Thyroid gland (tissue), 4 donors: ENCODE measurements at regions not wholly inside any gene's neighbourhood (a gene's known extent, or its start where the extent isn't known, plus 50 kb on each side); places are given as distances from the start of the nearest gene placed in this dataset.

Experiments
- DNase-seq, 2 donors: peaks; one replicate each; pipeline ENCODE4 v3.0.0-alpha.2; 2019
- H3K27ac ChIP-seq, 3 donors: fragments of 200-600 bp; sonication (generic); 1 replicate in 2 of 3; 2 replicates in 1 of 3; pipeline ENCODE4 v1.5.1; 2016 to 2019; ENCODE audit warnings: mild to moderate bottlenecking in 1 of 3, moderate library complexity in 1 of 3
- H3K27me3 ChIP-seq: fragments of 200-600 bp; sonication (generic); one replicate; pipeline ENCODE4 v1.5.1; 2019
- H3K36me3 ChIP-seq, 2 donors: fragments of 200-600 bp; sonication (generic); one replicate each; pipeline ENCODE4 v1.5.1; 2016 to 2019
- H3K4me1 ChIP-seq, 2 donors: fragments of 200-600 bp; sonication (generic); one replicate each; pipeline ENCODE4 v1.5.1; 2017 to 2019
- H3K4me3 ChIP-seq, 3 donors: fragments of 200-600 bp; sonication (generic); replicated peaks in 1 of 3; 1 replicate in 2 of 3; 2 replicates in 1 of 3; pipeline ENCODE4 v1.5.1; 2016; ENCODE audit warnings: mild to moderate bottlenecking in 1 of 3
- H3K9me3 ChIP-seq: fragments of 200-600 bp; sonication (generic); one replicate; pipeline ENCODE4 v1.5.1; 2017
- POLR2A ChIP-seq, 2 donors: fragments of 450-650 bp; IDR thresholded peaks; one replicate each; pipeline ENCODE4 v1.6.1; 2017; ENCODE audit warnings: antibody characterized with exemption in 2 of 2, mild to moderate bottlenecking in 2 of 2, moderate library complexity in 1 of 2
- WGBS, 2 donors: methylation state at CpG; one replicate each; pipeline ENCODE4 v1.1.5; 2017; 5-methylcytosine and 5-hydroxymethylcytosine counted together
- intact Hi-C: fragments of 100-400 bp; cut with DNase I; formaldehyde crosslinking; loops from one replicate; pipeline ENCODE4 v1.15.1; 2023
- TF ChIP-seq, protein P1 (sequence below), 6 experiments: fragments of 200-600 bp in 3 of 6; fragments of 450-650 bp in 3 of 6; sonication (generic) in 3 of 6; IDR thresholded peaks; one replicate each; pipeline ENCODE4 v1.5.1; 2016 to 2019; ENCODE audit warnings: antibody characterized with exemption in 6 of 6, mild to moderate bottlenecking in 2 of 6, inconsistent platforms in 1 of 6, moderate library complexity in 1 of 6

DNA sequence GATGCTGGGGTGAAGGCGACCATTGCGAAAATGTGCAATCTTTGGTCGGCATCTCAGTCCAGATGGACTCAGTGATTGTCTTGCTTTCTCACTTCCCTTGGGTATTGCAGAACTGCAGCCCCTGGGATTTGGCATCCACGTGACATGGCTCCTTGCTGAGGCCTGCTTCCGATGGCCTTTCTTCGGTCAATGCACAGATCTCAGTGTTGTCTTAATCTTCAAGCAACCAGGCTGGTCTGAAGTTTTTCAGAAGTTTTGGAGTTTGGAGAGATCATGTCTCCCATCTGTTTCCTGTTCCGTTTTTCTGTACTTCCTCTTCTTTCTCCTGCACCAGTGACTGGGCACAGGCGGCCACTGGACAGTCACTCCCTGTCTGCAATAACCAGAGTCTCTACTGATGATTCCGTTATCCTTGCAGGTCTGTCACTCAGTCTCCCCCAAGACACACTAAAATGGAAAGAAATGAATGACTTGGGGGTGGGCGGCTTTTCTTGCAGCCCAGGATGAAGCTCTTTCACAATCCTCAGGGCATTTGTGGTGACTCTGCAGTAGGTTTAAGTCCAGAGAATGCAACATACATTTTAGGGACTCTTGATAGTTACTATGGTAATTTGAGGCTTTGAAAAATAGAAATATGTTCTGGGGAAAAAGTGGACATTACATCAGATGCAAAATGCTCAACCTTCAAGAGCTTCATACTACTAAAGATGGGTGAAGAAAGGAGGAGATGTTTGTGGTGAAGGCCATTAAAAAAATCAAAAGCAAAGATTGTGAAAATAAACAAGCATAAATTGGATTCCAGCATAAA, 106.3 kb upstream of the ZFHX3 start:
- Histone ChIP-seq H3K27ac (no peak overlapping the region), H3K4me1 (no peaks in the 10 kb centered on the region), H3K36me3 (no peaks in the 10 kb centered on the region), H3K27me3 (no peaks in the 10 kb centered on the region), H3K4me3 (no peak overlapping the region), H3K9me3 (no peaks in the 10 kb centered on the region)
- intact Hi-C loops = no loop called here
- WGBS, 2 donors = 76 to 81% methylated on average over 10 of the region's 10 CpGs
- TF ChIP-seq, protein P1, sequence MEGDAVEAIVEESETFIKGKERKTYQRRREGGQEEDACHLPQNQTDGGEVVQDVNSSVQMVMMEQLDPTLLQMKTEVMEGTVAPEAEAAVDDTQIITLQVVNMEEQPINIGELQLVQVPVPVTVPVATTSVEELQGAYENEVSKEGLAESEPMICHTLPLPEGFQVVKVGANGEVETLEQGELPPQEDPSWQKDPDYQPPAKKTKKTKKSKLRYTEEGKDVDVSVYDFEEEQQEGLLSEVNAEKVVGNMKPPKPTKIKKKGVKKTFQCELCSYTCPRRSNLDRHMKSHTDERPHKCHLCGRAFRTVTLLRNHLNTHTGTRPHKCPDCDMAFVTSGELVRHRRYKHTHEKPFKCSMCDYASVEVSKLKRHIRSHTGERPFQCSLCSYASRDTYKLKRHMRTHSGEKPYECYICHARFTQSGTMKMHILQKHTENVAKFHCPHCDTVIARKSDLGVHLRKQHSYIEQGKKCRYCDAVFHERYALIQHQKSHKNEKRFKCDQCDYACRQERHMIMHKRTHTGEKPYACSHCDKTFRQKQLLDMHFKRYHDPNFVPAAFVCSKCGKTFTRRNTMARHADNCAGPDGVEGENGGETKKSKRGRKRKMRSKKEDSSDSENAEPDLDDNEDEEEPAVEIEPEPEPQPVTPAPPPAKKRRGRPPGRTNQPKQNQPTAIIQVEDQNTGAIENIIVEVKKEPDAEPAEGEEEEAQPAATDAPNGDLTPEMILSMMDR (IDR thresholded peaks at IDR 0.05) = no peak
- no peak for TF ChIP-seq POLR2A (IDR thresholded peaks at IDR 0.05)
- DNase-seq = peak in 1 of 2 donors; percentile 13

DNA sequence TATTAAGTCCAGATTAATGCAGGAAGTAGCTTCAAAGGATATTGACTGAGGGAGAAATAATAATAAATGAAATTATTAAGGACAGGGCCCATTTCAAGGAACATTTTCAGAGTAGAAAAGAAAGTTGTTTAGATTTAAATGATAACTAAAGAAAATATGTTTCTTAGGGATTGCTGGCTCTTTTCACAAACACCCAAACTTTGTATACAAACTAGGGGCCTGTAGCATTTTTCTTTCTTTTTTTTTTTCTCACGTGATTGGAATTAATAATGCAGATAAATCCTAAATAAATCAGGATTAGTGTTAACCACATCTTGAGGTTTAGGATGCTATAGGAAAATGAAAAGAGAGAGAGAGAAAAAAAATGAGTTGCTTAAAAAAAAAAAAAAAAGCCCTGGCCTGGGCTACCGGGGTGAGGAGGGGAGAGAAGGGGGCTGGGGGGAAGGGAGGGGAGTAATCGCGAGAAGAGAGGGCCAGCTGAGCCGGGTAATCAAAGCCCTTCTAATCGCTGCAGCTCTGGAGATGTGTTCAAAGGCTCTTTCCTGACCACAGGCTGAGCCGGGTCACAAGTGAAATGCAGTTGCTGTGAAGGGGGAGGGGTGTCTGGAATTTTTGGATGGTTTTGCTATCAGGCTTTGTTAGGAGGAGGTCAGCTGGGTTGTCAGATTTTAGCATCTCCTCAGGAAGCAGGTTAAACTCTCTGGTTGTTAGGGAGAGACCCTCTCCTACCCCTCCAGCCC, 104.6 kb upstream of the ZFHX3 start:
- WGBS, 2 donors = 28 to 42% methylated on average over 7 of the region's 7 CpGs
- Histone ChIP-seq H3K4me3 (no peak overlapping the region), H3K36me3 (no peaks in the 10 kb centered on the region), H3K27me3 (no peaks in the 10 kb centered on the region), H3K4me1 (no peaks in the 10 kb centered on the region), H3K9me3 (no peaks in the 10 kb centered on the region), H3K27ac (no peak overlapping the region)
- TF ChIP-seq, protein P1 (IDR thresholded peaks at IDR 0.05) = no peak
- TF ChIP-seq POLR2A (IDR thresholded peaks at IDR 0.05) = no peak
- intact Hi-C loops = no loop called here
- no peak for DNase-seq

DNA sequence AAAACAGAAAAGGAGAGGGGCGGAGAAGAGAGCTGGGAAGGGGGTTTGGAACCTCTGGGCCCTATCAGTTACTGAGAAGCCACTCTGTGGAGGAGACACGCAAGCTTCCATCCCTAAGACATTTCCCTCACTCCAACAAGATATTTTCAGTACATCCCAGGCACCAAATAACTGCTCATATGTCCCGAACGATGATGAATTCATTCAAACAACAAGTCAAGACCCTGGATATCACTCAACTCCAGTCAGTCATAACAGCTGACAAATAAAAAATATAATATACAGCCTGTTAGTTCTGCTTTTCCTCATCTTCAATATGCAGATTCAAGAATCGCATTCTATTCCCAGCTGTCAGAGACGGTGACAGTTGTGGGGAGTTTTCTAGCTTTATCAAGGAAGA, 104.0 kb upstream of the ZFHX3 start:
- H3K27me3 ChIP-seq = no peaks in the 10 kb centered on the region
- no peak for TF ChIP-seq POLR2A (IDR thresholded peaks at IDR 0.05)
- TF ChIP-seq, protein P1 (IDR thresholded peaks at IDR 0.05) = no peak
- H3K4me3 ChIP-seq = no peak overlapping the region
- H3K9me3 ChIP-seq = no peaks in the 10 kb centered on the region
- no peaks in the 10 kb centered on the region for H3K36me3 ChIP-seq
- H3K27ac ChIP-seq = no peak overlapping the region
- intact Hi-C loops = no loop called here
- H3K4me1 ChIP-seq = no peaks in the 10 kb centered on the region
- WGBS, 2 donors = 87 to 89% methylated on average over 6 of the region's 6 CpGs
- no peak for DNase-seq

DNA sequence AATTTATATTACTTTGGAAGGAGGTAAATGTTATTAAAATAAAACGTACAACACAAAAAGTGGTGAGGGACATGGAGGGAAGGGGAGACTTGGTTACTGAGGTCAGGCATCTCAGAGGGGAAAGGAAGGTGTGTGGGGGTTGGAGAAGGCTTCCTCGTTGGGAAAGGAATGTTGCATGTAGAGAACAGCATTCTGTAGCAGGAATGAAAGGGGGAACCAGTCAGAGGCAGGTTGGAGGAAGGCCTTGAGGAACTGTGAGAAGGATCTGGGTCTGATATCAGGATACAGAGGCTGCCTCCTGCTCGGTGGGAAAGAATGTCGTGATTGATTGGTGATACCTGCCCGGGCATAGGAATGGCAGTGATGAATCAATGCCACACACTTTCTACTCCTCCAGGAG, 103.3 kb upstream of the ZFHX3 start:
- TF ChIP-seq, protein P1 (IDR thresholded peaks at IDR 0.05) = no peak
- no peak for TF ChIP-seq POLR2A (IDR thresholded peaks at IDR 0.05)
- H3K9me3 ChIP-seq = no peaks in the 10 kb centered on the region
- no peaks in the 10 kb centered on the region for H3K4me1 ChIP-seq
- WGBS, 2 donors = 53 to 61% methylated on average over 5 of the region's 5 CpGs
- intact Hi-C loops = no loop called here
- no peaks in the 10 kb centered on the region for H3K27me3 ChIP-seq
- H3K4me3 ChIP-seq = no peak overlapping the region
- DNase-seq = no peak
- no peaks in the 10 kb centered on the region for H3K36me3 ChIP-seq
- no peak overlapping the region for H3K27ac ChIP-seq

DNA sequence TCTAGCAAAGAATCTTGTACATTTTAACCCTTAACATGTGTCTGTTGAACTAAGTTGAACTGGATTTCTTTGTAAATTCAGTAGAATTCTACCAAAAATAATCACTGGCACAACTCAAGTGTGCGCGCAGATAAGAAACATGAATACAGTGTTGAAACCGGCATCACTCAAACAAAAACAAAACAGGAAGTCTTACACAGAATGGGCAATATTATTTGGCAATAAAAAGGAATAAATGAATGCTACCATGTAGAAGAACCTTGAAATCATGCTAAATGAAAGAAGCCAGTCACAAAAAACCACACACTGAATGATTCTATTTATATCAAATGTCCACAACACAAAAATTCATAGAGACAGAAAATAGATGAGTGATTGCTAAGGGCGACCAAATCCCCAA, 102.9 kb upstream of the ZFHX3 start:
- no peak for DNase-seq
- Histone ChIP-seq H3K27ac (no peak overlapping the region), H3K36me3 (no peaks in the 10 kb centered on the region), H3K4me1 (no peaks in the 10 kb centered on the region), H3K27me3 (no peaks in the 10 kb centered on the region), H3K9me3 (no peaks in the 10 kb centered on the region), H3K4me3 (no peak overlapping the region)
- intact Hi-C loops = no loop called here
- TF ChIP-seq POLR2A (IDR thresholded peaks at IDR 0.05) = no peak
- TF ChIP-seq, protein P1 (IDR thresholded peaks at IDR 0.05) = no peak
- 84 to 87% methylated on average over 4 of the region's 4 CpGs for WGBS, 2 donors
